ENCODE measurements at regions not wholly inside any gene's neighbourhood (a gene's known extent, or its start where the extent isn't known, plus 50 kb on each side); places are given as distances from the start of the nearest gene placed in this dataset.

DNA sequence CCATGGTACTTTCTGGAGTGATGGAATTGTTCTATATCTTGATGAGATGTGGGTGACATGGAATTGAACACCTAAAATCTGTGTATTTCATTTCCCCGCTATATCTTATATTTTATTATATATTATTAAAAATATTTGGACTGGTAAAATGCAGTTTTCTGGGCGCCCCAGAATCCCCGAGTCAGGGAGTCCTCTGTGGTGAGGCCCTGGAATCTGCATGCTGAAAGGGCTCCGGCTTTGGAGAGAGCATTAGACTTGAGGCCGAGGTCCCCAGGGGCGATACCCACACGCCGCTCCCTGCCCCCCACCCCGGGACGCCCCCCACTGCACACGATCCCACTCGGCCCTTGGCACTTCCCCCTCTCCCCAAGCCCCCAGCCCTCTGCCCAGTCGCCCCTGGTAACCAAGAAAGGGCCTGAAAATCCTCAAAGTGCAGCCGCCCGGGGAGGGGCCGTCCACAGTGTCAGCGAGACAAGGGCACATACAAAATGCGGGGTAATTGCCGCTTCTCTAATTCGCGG, 126.0 kb downstream of the ZFP36L2 start:
- H3K4me1 ChIP-seq (ENCODE audit: control insufficient read depth, low read length) = peaks cover 8% of the 10 kb centered on the region
- TF ChIP-seq, protein P1, sequence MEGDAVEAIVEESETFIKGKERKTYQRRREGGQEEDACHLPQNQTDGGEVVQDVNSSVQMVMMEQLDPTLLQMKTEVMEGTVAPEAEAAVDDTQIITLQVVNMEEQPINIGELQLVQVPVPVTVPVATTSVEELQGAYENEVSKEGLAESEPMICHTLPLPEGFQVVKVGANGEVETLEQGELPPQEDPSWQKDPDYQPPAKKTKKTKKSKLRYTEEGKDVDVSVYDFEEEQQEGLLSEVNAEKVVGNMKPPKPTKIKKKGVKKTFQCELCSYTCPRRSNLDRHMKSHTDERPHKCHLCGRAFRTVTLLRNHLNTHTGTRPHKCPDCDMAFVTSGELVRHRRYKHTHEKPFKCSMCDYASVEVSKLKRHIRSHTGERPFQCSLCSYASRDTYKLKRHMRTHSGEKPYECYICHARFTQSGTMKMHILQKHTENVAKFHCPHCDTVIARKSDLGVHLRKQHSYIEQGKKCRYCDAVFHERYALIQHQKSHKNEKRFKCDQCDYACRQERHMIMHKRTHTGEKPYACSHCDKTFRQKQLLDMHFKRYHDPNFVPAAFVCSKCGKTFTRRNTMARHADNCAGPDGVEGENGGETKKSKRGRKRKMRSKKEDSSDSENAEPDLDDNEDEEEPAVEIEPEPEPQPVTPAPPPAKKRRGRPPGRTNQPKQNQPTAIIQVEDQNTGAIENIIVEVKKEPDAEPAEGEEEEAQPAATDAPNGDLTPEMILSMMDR (IDR thresholded peaks at IDR 0.05; ENCODE audit: low read depth, low read length, poor library complexity, severe bottlenecking) = no peak
- no peak for TF ChIP-seq EZH2phosphoT487 (IDR thresholded peaks at IDR 0.05; ENCODE audit: borderline replicate concordance, low read length)
- H3K4me2 ChIP-seq (ENCODE audit: low read length) = no peak overlapping the region
- H3K27ac ChIP-seq (ENCODE audit: low read depth, low read length) = no peak overlapping the region
- no peaks in the 10 kb centered on the region for H3F3A ChIP-seq (ENCODE audit: control insufficient read depth, insufficient read depth)
- no peak overlapping the region for H3K4me3 ChIP-seq (ENCODE audit: low read length)
- no peaks in the 10 kb centered on the region for H3K79me2 ChIP-seq (ENCODE audit: control insufficient read depth, low read length)
- no peaks in the 10 kb centered on the region for H3K9me2 ChIP-seq (replicated peaks; ENCODE audit: control insufficient read depth, low read length)
- H3K9me3 ChIP-seq (ENCODE audit: control insufficient read depth, insufficient read depth, low read length) = no peaks in the 10 kb centered on the region
- no peaks in the 10 kb centered on the region for H3K36me3 ChIP-seq (ENCODE audit: control insufficient read depth, low read length)
- no peaks in the 10 kb centered on the region for H3K27me3 ChIP-seq (ENCODE audit: control insufficient read depth, low read length)
- H4K20me1 ChIP-seq (ENCODE audit: control insufficient read depth, insufficient read depth, low read depth, low read length) = no peaks in the 10 kb centered on the region

GRCh38 chr2:43099797-43100196, 126.6 kb downstream of the ZFP36L2 start:
- no peak overlapping the region for H3K27ac ChIP-seq (ENCODE audit: low read depth, low read length)
- no peak overlapping the region for H3K4me3 ChIP-seq (ENCODE audit: low read length)
- no peak for TF ChIP-seq EZH2phosphoT487 (IDR thresholded peaks at IDR 0.05; ENCODE audit: borderline replicate concordance, low read length)
- TF ChIP-seq, protein P1 (IDR thresholded peaks at IDR 0.05; ENCODE audit: low read depth, low read length, poor library complexity, severe bottlenecking) = no peak
- H3K9me3 ChIP-seq (ENCODE audit: control insufficient read depth, insufficient read depth, low read length) = no peaks in the 10 kb centered on the region
- H4K20me1 ChIP-seq (ENCODE audit: control insufficient read depth, insufficient read depth, low read depth, low read length) = no peaks in the 10 kb centered on the region
- no peaks in the 10 kb centered on the region for H3K79me2 ChIP-seq (ENCODE audit: control insufficient read depth, low read length)
- H3K27me3 ChIP-seq (ENCODE audit: control insufficient read depth, low read length) = no peaks in the 10 kb centered on the region
- no peak overlapping the region for H3K4me2 ChIP-seq (ENCODE audit: low read length)
- H3K9me2 ChIP-seq (replicated peaks; ENCODE audit: control insufficient read depth, low read length) = no peaks in the 10 kb centered on the region
- no peaks in the 10 kb centered on the region for H3K36me3 ChIP-seq (ENCODE audit: control insufficient read depth, low read length)
- 0 out of 2 replicates have a peak, but pooled peaks cover 5% of the 10 kb centered on the region for H3K4me1 ChIP-seq (ENCODE audit: control insufficient read depth, low read length)
- no peaks in the 10 kb centered on the region for H3F3A ChIP-seq (ENCODE audit: control insufficient read depth, insufficient read depth)

- Histone ChIP-seq H3K4me1 (ENCODE audit: control insufficient read depth, low read length) (0 out of 2 replicates have a peak, but pooled peaks cover 5% of the 10 kb centered on the region), H4K20me1 (ENCODE audit: control insufficient read depth, insufficient read depth, low read depth, low read length) (no peaks in the 10 kb centered on the region), H3K36me3 (ENCODE audit: control insufficient read depth, low read length) (no peaks in the 10 kb centered on the region), H3K27ac (ENCODE audit: low read depth, low read length) (no peak overlapping the region), H3F3A (ENCODE audit: control insufficient read depth, insufficient read depth) (no peaks in the 10 kb centered on the region), H3K4me2 (ENCODE audit: low read length) (no peak overlapping the region), H3K9me2 (replicated peaks; ENCODE audit: control insufficient read depth, low read length) (no peaks in the 10 kb centered on the region), H3K4me3 (ENCODE audit: low read length) (no peak overlapping the region), H3K9me3 (ENCODE audit: control insufficient read depth, insufficient read depth, low read length) (no peaks in the 10 kb centered on the region), H3K27me3 (ENCODE audit: control insufficient read depth, low read length) (no peaks in the 10 kb centered on the region), H3K79me2 (ENCODE audit: control insufficient read depth, low read length) (no peaks in the 10 kb centered on the region)
- TF ChIP-seq, protein P1 (IDR thresholded peaks at IDR 0.05; ENCODE audit: low read depth, low read length, poor library complexity, severe bottlenecking) = no peak
- no peak for TF ChIP-seq EZH2phosphoT487 (IDR thresholded peaks at IDR 0.05; ENCODE audit: borderline replicate concordance, low read length)
Observed at GRCh38 chr2:43098539-43098938, 127.9 kb downstream of the ZFP36L2 start.
